Peyer's patch (tissue), 4 donors: ENCODE measurements at regions not wholly inside any gene's neighbourhood (a gene's known extent, or its start where the extent isn't known, plus 50 kb on each side); places are given as distances from the start of the nearest gene placed in this dataset.

Experiments used
- POLR2A ChIP-seq, 2 donors: fragments of 450-650 bp; IDR thresholded peaks; one replicate each; pipeline ENCODE4 v1.5.1; 2017; ENCODE audit warnings: antibody characterized with exemption in 2 of 2, mild to moderate bottlenecking in 2 of 2, moderate library complexity in 2 of 2
- TF ChIP-seq, protein P1 (sequence below), 6 experiments: fragments of 450-650 bp in 4 of 6; fragments of 200-600 bp in 2 of 6; sonication (generic) in 1 of 6; IDR thresholded peaks; one replicate each; pipeline ENCODE4 v1.5.1; 2017 to 2019; ENCODE audit warnings: antibody characterized with exemption in 6 of 6, mild to moderate bottlenecking in 3 of 6, moderate library complexity in 1 of 6

GRCh38 chr13:103153466-103153865, 87.2 kb upstream of the SLC10A2 start:
- TF ChIP-seq, protein P1, sequence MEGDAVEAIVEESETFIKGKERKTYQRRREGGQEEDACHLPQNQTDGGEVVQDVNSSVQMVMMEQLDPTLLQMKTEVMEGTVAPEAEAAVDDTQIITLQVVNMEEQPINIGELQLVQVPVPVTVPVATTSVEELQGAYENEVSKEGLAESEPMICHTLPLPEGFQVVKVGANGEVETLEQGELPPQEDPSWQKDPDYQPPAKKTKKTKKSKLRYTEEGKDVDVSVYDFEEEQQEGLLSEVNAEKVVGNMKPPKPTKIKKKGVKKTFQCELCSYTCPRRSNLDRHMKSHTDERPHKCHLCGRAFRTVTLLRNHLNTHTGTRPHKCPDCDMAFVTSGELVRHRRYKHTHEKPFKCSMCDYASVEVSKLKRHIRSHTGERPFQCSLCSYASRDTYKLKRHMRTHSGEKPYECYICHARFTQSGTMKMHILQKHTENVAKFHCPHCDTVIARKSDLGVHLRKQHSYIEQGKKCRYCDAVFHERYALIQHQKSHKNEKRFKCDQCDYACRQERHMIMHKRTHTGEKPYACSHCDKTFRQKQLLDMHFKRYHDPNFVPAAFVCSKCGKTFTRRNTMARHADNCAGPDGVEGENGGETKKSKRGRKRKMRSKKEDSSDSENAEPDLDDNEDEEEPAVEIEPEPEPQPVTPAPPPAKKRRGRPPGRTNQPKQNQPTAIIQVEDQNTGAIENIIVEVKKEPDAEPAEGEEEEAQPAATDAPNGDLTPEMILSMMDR (IDR thresholded peaks at IDR 0.05), result no peak
- no peak for TF ChIP-seq POLR2A (IDR thresholded peaks at IDR 0.05)
